Frontal cortex (tissue), 3 donors: ENCODE measurements at regions not wholly inside any gene's neighbourhood (a gene's known extent, or its start where the extent isn't known, plus 50 kb on each side); places are given as distances from the start of the nearest gene placed in this dataset.

Experiments
- DNase-seq, 2 donors: peaks; one replicate each; pipeline ENCODE4 v3.0.0; 2012; ENCODE audit warnings: low spot score in 2 of 2
- FAIRE-seq: peaks from 2 replicates; lab custom pipeline; 2012; peaks lifted over from hg19 to GRCh38; lab: Jason Lieb, UNC
- donor health status: control.
- donor health status: control.
- donor health status: control.

DNA sequence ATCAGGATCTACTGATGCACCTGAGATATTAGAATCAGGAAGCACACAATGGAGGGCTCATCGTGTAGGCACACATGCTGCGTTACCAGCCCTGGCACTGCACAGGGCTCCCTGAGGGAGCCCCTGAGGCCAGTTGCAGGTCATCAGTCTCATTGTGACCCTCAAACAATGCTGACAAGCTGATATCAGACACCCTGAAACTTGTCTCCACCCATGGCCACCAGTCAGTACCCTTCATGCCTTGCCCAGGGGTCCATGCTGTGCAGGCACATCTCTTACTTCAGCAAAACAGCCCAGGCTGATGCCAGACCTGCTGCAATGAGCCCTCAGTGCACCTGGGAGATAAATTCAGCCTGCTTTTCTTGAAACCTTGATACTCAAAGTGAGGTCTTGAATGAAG is 59.5 kb upstream of the SLC6A11 start:
- FAIRE-seq: no peak
- DNase-seq: no peak

DNA sequence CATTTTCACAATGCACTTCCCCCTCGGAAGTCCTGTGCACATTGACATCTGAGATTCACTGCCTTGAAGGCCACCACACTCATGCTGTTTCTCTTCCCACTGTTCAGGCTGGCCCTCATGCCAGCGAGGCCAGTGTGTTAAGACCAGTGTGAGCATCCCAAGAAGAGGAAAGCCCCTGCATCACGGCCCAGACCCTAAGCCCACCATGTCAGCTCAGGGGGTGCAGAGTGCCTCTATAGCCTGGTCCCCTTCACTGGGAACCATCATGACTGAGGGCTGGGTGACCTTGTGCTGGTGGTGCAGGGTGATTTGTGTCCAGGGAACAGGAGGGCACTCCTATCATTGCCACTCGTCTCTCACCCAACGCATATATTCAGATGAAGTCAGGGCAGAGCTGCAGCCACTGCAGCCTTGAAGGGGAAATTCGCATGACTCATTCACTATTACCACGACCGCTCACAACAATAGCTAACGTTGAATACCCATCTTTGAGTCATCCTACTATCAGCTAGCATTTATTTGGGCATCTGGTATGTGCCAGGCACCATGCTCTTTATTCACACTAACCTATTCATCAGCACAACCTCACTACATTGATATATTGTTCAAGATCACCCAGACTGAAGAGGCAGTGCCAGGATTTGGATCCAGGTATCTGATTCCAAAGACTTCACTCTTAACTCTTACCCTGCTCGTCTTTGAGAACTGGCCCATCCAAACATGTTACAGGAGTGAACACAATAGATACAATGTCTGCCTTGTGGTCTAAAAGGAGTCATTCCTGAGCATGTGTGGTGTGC is 58.8 kb upstream of the SLC6A11 start:
- no peak for DNase-seq
- FAIRE-seq: no peak

DNA sequence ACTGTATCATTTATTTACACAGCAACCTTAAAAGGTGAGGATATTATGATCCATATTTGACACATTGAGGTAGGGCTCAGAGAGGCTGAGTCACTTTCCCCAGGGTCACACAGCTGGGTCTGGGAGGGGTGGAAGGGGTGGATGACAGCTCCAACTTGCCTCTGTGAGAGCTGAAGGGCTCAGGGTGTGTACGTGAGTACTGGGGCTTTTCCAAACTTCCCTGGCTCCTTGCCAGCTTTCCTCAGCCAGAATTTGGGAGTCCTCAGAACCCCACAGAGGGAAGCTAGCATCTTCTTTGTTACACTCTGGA is 58.3 kb upstream of the SLC6A11 start:
- FAIRE-seq (no peak), DNase-seq (no peak)

DNA sequence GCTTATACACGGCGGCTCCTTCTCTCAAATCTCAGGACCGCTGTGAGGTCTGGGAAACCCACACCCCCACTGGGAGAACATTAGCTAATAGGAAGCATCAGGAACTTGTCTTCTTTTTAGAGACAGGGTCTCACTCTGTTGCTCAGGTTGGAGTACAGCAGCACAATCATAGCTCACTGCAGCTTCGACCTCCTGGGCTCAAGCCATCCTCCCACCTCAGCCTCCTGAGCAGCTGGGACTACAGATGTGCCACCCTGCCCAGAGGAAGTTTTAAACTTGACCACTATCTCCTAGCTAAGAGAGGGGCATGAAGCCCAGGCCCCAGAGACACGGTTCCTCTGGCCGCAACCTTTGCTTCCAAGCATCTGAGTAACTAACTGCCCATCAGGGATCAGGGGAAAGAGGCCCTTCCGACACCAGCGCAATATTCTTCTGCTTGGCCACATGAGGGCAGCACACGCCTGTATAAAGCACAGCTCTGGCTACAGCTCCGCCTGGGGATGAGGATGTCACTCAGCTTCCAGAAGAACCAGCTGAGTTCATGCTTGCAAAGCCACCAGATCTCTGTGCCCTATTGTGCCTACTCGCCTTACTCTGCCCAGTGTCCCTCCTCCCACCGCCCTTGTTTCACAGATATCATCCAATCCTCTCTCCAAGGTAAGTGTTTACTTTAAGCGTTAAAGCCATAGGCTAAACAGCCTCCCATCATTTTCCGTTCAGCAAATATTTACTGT is 57.6 kb upstream of the SLC6A11 start:
- DNase-seq (peak; percentile 61 to 81), FAIRE-seq (peak; percentile 8)

DNA sequence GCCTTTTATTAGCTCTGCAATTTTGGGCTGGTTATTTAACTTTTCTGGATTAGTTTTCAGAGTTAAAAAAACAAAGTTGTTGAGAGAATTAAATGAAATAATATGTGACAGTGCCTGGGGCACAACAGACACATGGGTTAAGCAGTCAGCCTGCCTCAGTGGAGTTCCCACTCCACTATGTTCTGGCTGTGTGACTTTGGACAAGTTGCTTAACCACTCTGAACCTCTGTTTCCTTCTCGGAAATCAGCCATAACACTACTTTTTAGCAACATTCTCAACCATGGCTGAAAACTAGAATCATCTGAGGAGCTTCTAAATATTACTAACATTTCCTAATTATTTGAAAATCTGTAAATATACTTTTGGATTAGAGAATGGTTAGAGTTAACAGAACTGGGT is 56.5 kb upstream of the SLC6A11 start:
- DNase-seq (no peak), FAIRE-seq (no peak)

DNA sequence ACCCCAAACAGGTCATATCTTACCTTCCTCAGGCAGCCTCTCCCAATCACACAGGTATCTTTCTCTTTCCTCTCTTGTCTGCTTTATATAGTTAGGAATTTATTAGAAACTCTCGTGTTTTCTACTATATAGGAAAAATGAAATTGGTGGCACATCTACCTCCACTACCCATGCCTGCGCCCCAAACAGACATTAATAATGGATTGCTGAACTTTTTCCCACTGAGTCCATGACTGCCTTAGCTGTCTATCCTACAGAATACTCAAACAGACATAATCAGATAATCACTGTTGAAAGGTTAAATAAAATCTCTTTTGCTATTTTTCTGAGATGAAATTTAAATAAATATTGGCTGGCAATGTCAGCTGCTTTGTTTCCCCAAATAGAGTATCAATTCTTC is 55.8 kb upstream of the SLC6A11 start:
- no peak for DNase-seq
- FAIRE-seq: no peak

DNA sequence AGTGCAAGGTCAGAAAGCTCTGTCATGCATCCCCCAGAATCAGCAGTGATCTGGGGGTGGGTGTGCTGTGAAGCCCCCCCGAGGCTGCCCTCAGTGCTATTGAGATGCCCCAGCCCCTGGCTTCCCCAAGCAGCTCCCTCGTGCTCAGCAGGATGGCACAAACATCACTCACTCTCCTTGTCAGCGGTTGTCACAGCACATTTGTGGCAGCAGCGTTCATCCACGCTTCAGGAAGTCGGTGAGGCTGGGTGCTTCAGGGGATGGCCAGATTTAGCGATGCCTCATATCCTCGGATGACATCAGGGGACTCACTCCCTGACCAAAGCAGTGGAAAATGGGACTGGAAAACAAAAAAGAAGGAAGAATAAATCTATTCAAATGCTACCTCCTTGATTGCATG is 54.4 kb upstream of the SLC6A11 start:
- no peak for DNase-seq
- FAIRE-seq: no peak

DNA sequence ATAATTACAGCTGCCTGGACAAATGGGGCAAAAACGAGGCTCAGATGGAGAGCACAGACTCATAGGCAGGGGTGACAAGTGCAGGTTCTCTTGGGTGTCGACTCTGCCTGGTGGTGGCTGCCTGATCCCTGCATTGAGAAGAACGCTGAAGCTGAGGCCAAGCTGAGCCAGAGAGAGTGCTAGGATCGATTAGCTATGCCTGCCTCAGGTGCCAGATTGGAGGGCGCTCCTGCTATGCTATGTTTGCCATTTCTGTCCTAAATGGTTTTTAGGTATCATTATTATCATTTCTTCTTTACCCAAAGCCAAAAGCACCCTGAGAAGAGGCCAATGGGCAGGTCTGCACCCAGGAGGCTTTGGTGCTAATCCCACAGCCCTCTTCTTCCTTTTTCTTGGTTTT is 53.9 kb upstream of the SLC6A11 start:
- no peak for DNase-seq
- no peak for FAIRE-seq

DNA sequence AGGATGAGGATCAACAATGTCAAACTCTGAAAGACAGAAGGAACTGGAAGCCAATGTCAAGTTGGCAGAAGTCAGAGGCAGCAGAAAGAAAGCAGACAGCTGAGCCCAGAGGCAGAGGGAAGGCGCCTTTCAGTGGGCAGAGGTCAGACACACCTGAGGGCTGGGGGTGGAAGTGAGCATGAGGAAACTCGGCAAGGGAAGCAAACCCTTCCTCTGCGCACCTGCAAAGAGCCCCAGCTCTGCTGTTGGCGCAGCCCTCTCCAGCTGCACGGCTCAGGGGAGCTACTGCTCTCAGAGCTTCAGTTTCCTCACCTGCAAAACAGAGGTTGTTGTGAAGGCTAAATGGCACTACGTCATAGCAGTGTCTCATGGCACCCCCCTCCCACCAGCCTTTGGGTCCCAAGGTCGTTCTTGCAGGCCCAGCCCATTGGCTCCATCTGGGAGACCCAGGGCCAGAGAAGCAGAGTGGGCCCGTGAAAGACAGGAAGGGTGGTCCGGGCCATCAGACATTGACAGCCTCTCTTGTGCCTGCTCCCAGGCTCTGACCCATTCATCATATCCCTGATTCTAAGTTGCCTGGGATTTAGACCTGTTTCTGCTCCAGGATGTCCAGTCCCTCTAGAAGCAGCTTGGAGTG is 53.3 kb upstream of the SLC6A11 start:
- no peak for DNase-seq
- FAIRE-seq: no peak

DNA sequence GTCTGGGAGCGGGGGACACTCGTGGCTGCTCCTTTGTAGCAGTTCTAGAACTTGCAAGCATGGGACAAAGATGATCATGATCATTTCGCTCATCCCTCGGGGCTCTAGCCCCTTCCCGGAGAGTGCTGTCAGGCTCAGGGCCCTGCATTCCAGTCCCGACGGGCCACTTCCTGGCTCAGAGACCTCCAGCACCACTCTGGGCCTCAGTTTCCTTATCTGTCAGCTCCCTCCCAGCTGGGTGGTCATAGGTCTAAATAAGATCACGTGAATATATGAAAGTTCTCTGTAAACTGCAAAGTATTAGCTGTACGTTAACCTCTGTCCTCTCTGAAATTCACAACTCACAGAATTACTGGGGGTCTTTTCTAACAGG is 52.8 kb upstream of the SLC6A11 start:
- FAIRE-seq (no peak), DNase-seq (no peak)

DNA sequence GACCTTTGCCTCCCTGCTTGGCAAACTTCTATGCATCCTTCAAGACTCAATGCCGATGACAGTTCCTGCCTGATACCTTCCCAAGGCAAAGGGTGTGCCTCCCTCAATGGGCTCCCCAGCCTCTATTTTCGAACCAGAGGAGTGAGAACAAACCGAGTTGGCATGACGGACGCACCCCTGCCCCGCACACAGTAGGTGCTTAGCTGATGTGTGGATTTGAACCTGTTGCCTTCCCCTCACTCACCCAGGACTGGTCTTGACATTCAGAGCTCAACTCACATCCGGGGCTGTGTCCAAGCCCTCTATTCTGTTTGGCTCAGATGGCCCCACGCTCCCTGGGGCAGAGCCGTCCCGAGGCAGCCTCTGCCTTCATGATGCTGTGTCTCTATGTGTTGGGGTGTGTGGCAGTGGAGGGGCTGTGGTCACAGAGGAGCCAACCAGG is 52.2 kb upstream of the SLC6A11 start:
- FAIRE-seq: no peak
- no peak for DNase-seq

DNA sequence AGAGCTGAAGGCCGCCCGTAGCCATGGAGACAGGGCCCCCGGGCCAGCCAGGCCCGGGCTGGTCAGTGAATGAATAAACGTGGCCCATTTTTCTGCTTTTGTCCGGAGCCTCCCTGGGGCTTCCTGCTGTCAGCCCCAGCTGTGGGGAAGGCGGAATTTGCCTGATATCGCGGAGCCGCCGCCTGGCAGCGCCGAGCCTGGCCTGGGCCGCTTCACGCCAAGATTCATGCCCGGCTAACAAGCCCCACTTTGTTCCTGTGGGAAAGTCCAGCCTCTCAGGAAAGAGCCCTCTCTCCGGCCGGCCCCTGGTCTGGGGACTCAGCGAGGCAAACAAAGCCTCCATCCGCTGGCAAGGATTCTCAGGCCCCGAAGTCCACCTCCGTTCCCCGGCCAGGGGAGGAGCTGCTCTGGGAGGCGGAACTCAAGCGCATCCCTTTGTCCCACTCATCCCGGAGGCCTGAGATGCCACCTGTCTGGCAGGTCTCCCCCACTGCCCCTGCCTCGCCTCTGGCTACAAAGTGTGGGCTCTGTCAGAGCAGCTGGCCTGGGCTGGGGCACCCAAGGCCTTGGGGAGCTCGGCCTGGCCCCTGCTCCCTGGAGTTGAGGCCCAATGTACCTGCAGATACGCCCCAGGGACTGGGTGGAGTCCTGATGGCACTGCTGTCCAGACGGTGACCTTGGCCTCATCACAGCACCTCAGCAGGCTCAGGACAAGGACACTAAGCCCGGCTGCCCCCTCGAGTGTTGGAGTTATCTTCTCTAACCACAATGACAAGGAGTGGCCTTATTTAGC is 51.6 kb upstream of the SLC6A11 start:
- FAIRE-seq (no peak), DNase-seq (peak in 1 of 2 donors; percentile 32)

DNA sequence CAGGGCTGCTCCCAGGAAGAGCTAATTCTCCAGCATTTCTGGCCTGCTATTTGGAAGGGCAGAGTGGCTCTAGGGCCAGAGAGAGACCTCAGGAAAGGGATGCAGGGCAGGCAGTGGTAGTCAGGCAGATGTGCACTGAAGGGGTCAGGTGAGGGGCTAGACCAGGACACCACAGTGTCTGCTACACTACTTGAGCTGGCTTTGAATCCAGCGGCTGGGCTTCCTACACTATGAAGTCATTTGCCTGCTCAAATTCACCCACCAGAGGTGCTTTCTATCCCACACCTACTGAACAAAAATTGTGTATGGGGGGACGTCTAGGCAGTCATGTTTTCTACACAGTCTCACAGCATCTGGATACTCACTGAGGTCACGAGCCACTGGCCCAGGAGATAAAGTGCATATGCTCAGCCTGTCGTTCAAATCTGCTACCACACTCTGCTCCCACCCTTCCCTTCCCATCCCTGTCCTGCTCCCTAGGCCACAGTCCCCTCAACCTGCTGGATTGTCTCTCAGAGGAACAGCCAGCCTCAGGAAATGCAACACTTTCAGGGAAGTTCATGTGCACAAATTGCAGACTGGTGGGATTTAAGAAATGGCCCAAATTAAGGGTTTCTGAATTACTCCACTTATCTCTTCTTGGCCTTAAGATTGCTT is 49.9 kb upstream of the SLC6A11 start:
- DNase-seq: no peak
- no peak for FAIRE-seq
